ENCODE measurements at regions not wholly inside any gene's neighbourhood (a gene's known extent, or its start where the extent isn't known, plus 50 kb on each side); places are given as distances from the start of the nearest gene placed in this dataset.

- DNase-seq (ENCODE audit: extremely low spot score in 2 of 2): no peak
- no peaks in the 10 kb centered on the region for H3K4me1 ChIP-seq
- intact Hi-C loops (cut with DNase I): loop anchor here (5.0 kb wide), 1 partner anchor 411 kb away; the partner anchor contains the start of gene MYOCD
- H3K36me3 ChIP-seq: no peaks in the 10 kb centered on the region
- H3K27ac ChIP-seq: no peak overlapping the region
- no peaks in the 10 kb centered on the region for H3K9me3 ChIP-seq
- TF ChIP-seq CTCF (IDR thresholded peaks at IDR 0.05) (peak; percentile 32 to 69 (median 52)), POLR2A (IDR thresholded peaks at IDR 0.05) (no peak)
- H3K4me3 ChIP-seq: no peak overlapping the region
- no peaks in the 10 kb centered on the region for H3K27me3 ChIP-seq
Observed at GRCh38 chr17:12256380-12256995, 235.8 kb downstream of the MAP2K4 start.

GRCh38 chr17:12257176-12257575, 236.5 kb downstream of the MAP2K4 start:
- H3K4me1 ChIP-seq: no peaks in the 10 kb centered on the region
- no peak overlapping the region for H3K27ac ChIP-seq
- H3K27me3 ChIP-seq: no peaks in the 10 kb centered on the region
- no peak for TF ChIP-seq POLR2A (IDR thresholded peaks at IDR 0.05)
- DNase-seq (ENCODE audit: extremely low spot score in 2 of 2): no peak
- H3K9me3 ChIP-seq: no peaks in the 10 kb centered on the region
- H3K4me3 ChIP-seq: no peak overlapping the region
- no peaks in the 10 kb centered on the region for H3K36me3 ChIP-seq
- intact Hi-C loops (cut with DNase I): loop anchor here (5.0 kb wide), 1 partner anchor 410 kb away; the partner anchor contains the start of gene MYOCD

- TF ChIP-seq POLR2AphosphoS5 (IDR thresholded peaks at IDR 0.05; ENCODE audit: insufficient read depth in 1 of 2, low read depth in 1 of 2) (no peak), CTCF (IDR thresholded peaks at IDR 0.05) (no peak), POLR2A (IDR thresholded peaks at IDR 0.05) (no peak)
- Histone ChIP-seq H3K27me3 (no peaks in the 10 kb centered on the region), H3K9me3 (no peaks in the 10 kb centered on the region), H3K4me3 (no peak overlapping the region), H3K4me1 (no peaks in the 10 kb centered on the region), H3K36me3 (no peaks in the 10 kb centered on the region), H3K27ac (no peak overlapping the region)
- DNase-seq (ENCODE audit: extremely low spot score in 2 of 2): no peak
- intact Hi-C loops (cut with DNase I): no loop called here
Observed at GRCh38 chr17:12261354-12261753, 240.7 kb downstream of the MAP2K4 start.

- H3K4me1 ChIP-seq: no peaks in the 10 kb centered on the region
- TF ChIP-seq POLR2A (IDR thresholded peaks at IDR 0.05) (no peak), POLR2AphosphoS5 (IDR thresholded peaks at IDR 0.05; ENCODE audit: insufficient read depth in 1 of 2, low read depth in 1 of 2) (no peak), CTCF (IDR thresholded peaks at IDR 0.05) (no peak)
Observed at GRCh38 chr17:12269751-12270150, 249.1 kb downstream of the MAP2K4 start.

DNA sequence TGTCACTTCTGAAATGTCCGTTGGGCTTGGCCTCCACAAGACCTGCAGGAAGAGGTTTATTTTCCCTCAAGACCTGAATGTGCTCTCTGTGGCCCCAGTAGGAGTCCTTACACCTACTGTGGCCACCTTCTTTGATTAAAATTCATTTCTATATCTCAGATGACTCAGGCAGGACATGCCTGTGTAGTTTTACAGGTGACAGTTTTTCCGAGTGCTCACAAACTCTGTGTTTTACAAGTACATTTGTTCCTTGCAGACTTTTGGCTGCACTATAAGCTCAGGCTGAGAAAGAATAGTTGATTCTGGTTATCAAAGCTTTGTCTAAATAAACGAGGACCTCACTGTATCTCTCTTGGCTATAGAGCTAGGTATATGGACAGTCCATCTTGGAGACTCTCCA, 257.1 kb downstream of the MAP2K4 start:
- Histone ChIP-seq H3K27ac (no peak overlapping the region), H3K36me3 (no peaks in the 10 kb centered on the region), H3K4me1 (no peaks in the 10 kb centered on the region), H3K4me3 (no peak overlapping the region), H3K27me3 (no peaks in the 10 kb centered on the region), H3K9me3 (peaks cover 6% of the 10 kb centered on the region)
- intact Hi-C loops (cut with DNase I): no loop called here
- no peak for TF ChIP-seq POLR2A (IDR thresholded peaks at IDR 0.05)
- TF ChIP-seq CTCF (IDR thresholded peaks at IDR 0.05): no peak
- no peak for TF ChIP-seq POLR2AphosphoS5 (IDR thresholded peaks at IDR 0.05; ENCODE audit: insufficient read depth in 1 of 2, low read depth in 1 of 2)
- DNase-seq (ENCODE audit: extremely low spot score in 2 of 2): no peak

More at GRCh38 chr17:12269751-12270150, 249.1 kb downstream of the MAP2K4 start:
- Histone ChIP-seq H3K27ac (no peak overlapping the region), H3K9me3 (peaks cover 6% of the 10 kb centered on the region), H3K36me3 (no peaks in the 10 kb centered on the region), H3K27me3 (no peaks in the 10 kb centered on the region), H3K4me3 (no peak overlapping the region)
- intact Hi-C loops (cut with DNase I): no loop called here
- DNase-seq (ENCODE audit: extremely low spot score in 2 of 2): no peak
